AG04450 (cell line): ENCODE measurements at regions not wholly inside any gene's neighbourhood (a gene's known extent, or its start where the extent isn't known, plus 50 kb on each side); places are given as distances from the start of the nearest gene placed in this dataset.

ENCODE experiments used
- CTCF ChIA-PET: fragments of 300-600, 350-600 bp; formaldehyde crosslinking; extraction: SDS; loops from one replicate; lab custom pipeline; 2022; ENCODE audit warnings: antibody characterized with exemption, inconsistent platforms; lab: Charles Lee
- POLR2A ChIA-PET: fragments of 350-600 bp; formaldehyde crosslinking; extraction: SDS; loops from one replicate; lab custom pipeline; 2021; ENCODE audit warnings: antibody characterized with exemption, inconsistent platforms; lab: Yijun Ruan, JAX
- DNase-seq: peaks from one replicate; pipeline ENCODE4 v3.0.0-alpha.2; 2011; ENCODE audit warnings: low read depth, low spot score
- H3K27ac ChIP-seq: one replicate; pipeline ENCODE4 v1.5.1; 2012; ENCODE audit warnings: low read depth, low read length, control low read depth
- H3K27me3 ChIP-seq: one replicate; pipeline ENCODE4 v1.6.0; 2012; ENCODE audit warnings: low read length; ENCODE audit not compliant: control insufficient read depth, insufficient read depth
- H3K4me3 ChIP-seq: 2 replicates; pipeline ENCODE4 v1.5.1; 2011; ENCODE audit warnings: mild to moderate bottlenecking, low read depth, low read length, control low read depth
- H3K9me3 ChIP-seq: 2 replicates; pipeline ENCODE4 v1.5.1; 2012; ENCODE audit warnings: low read length; ENCODE audit not compliant: control insufficient read depth, insufficient read depth
- CTCF ChIP-seq: IDR thresholded peaks from 2 replicates; pipeline ENCODE4 v1.5.1; 2011; ENCODE audit warnings: low read depth, low read length, control low read depth, inconsistent platforms

- ChIA-PET POLR2A (no interaction called here), CTCF (no interaction called here)
- TF ChIP-seq CTCF = no peak
- DNase-seq = no peak
- H3K4me3 ChIP-seq = no peak overlapping the region
- no peak overlapping the region for H3K27ac ChIP-seq
- no peaks in the 10 kb centered on the region for H3K9me3 ChIP-seq
- no peaks in the 10 kb centered on the region for H3K27me3 ChIP-seq
Observed at GRCh38 chr2:187079901-187080300, 230.9 kb upstream of the ZSWIM2 start.

DNA sequence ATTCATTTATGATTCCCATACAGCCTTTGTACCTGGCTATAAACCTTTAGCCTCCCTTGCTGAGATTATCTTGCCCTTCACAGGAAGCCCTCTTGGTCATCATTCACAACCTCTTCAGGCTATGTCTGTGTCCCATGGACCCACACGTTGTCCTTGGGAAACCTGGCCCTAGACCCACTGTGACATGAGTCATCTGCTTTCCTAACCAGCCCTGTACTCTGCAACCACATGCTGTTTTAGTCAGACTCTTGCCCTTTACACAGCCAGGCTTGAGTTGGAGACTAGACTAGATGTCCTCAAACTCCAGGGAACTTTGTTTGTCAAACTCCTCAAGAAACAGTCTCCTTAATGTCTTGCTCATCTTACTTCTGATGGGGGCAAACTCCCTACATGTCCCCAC is 229.3 kb upstream of the ZSWIM2 start:
- ChIA-PET POLR2A (no interaction called here), CTCF (interaction anchor here (0.7 kb wide), 1 partner anchor 263 kb away, joined by 6 read pairs; no protein-coding TSS in a partner anchor)
- Histone ChIP-seq H3K27me3 (no peaks in the 10 kb centered on the region), H3K27ac (no peak overlapping the region), H3K4me3 (no peak overlapping the region), H3K9me3 (no peaks in the 10 kb centered on the region)
- no peak for TF ChIP-seq CTCF
- DNase-seq = no peak

DNA sequence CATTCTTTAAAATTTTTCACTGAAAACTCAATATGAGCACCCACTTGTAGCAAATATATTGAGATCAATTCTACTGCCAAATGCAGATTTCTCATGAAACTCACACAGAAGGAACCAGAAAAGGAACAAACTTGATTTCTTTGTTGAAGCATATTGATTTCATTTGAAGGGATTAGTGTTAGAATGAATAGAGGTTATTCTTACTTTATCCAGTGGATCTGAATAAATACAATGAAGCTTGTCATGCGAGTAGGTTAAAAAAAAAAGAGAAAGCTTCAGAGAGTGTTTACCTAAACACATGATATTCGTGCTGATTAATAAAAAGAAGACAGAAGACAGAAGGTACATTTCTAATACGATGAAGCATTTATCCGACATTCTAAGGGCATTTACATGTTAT is 226.7 kb upstream of the ZSWIM2 start:
- no peak for TF ChIP-seq CTCF
- Histone ChIP-seq H3K4me3 (no peak overlapping the region), H3K9me3 (no peaks in the 10 kb centered on the region), H3K27me3 (no peaks in the 10 kb centered on the region), H3K27ac (no peak overlapping the region)
- ChIA-PET CTCF (no interaction called here), POLR2A (no interaction called here)
- DNase-seq = no peak

GRCh38 chr2:187075199-187075635 is 226.2 kb upstream of the ZSWIM2 start:
- H3K9me3 ChIP-seq = no peaks in the 10 kb centered on the region
- POLR2A ChIA-PET = no interaction called here
- H3K27ac ChIP-seq = no peak overlapping the region
- CTCF ChIA-PET = no interaction called here
- TF ChIP-seq CTCF = no peak
- H3K4me3 ChIP-seq = no peak overlapping the region
- DNase-seq = no peak
- no peaks in the 10 kb centered on the region for H3K27me3 ChIP-seq

DNA sequence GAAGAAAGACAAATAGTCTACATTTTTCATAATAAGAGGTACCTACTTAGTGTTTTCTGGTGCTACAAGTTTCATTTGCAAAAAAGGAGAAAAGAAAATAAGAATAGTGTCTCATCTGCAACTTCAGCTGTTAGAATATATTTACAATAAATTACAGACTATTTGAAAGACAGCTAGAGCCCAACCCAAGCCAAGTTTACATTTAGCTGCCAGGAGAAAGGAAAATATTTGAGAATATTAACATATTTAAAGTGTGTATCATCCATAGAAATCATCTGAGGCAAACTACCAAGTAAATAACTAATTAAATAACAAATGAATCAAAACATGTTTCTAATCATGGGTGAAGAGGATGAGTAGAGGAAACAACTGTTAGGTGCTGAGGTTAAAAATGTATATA is 209.2 kb upstream of the ZSWIM2 start:
- Histone ChIP-seq H3K27ac (no peak overlapping the region), H3K4me3 (no peak overlapping the region), H3K27me3 (no peaks in the 10 kb centered on the region), H3K9me3 (no peaks in the 10 kb centered on the region; the same call in 1 of the 2 replicates)
- no peak for TF ChIP-seq CTCF
- no peak for DNase-seq
- CTCF ChIA-PET = no interaction called here
- POLR2A ChIA-PET = no interaction called here
